ENCODE measurements at regions not wholly inside any gene's neighbourhood (a gene's known extent, or its start where the extent isn't known, plus 50 kb on each side); places are given as distances from the start of the nearest gene placed in this dataset.
"Not testable (repeated sequence)": the region's sequence is repeated elsewhere in the genome, so short reads cannot be mapped to it uniquely, and the experiment has no call there.

DNA sequence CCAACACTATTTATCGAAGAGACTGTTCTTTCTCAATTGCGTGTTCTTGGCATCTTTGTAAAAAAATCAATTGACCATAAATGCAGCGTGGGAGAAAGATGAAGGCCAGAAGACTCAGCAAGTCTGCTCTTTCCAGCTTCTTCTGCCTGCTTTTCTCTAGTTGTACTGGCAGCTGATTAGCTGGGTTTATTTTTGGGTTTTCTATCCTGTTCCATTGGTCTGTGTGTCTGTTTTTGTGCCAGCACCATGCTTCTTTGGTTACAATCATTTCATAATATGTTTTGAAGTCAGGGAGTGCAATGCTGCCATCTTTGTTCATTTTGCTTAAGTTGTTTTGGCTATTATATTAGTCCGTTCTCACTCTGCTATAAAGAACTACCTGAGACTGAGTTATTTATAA, 201.8 kb upstream of the B3GALT2 start:
- Mint-ChIP-seq H3K27ac (no peak overlapping the region), H3K36me3 (ENCODE audit: low read depth) (no peaks in the 10 kb centered on the region), H3K9me3 (no peaks in the 10 kb centered on the region), H3K4me1 (ENCODE audit: low read depth) (no peaks in the 10 kb centered on the region), H3K4me3 (no peak overlapping the region), H3K27me3 (ENCODE audit: insufficient read depth) (peaks cover 2% of the 10 kb centered on the region; the same call in 1 of the 2 replicates)
- no peak for DNase-seq
- TF ChIP-seq, protein P1, sequence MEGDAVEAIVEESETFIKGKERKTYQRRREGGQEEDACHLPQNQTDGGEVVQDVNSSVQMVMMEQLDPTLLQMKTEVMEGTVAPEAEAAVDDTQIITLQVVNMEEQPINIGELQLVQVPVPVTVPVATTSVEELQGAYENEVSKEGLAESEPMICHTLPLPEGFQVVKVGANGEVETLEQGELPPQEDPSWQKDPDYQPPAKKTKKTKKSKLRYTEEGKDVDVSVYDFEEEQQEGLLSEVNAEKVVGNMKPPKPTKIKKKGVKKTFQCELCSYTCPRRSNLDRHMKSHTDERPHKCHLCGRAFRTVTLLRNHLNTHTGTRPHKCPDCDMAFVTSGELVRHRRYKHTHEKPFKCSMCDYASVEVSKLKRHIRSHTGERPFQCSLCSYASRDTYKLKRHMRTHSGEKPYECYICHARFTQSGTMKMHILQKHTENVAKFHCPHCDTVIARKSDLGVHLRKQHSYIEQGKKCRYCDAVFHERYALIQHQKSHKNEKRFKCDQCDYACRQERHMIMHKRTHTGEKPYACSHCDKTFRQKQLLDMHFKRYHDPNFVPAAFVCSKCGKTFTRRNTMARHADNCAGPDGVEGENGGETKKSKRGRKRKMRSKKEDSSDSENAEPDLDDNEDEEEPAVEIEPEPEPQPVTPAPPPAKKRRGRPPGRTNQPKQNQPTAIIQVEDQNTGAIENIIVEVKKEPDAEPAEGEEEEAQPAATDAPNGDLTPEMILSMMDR (IDR thresholded peaks at IDR 0.05) = no peak

DNA sequence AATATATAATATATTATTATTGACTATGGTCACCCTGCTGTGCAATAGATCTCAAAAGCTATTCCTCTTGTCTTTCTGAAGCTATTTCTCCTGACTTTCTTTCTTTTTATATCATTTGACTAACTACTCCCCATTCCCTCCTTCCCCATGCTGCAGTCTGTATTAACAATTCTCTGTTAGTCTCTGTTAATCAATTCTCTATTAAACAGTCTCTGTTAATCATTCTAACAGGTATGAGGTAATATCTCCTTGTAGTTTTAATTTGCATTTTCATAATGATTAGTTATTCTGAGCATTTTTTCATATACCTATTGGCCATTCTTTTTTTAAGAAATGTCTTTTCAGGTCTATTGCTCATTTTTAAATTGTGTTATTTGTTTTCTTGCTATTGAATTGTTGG, 201.0 kb upstream of the B3GALT2 start:
- no peak for DNase-seq

GRCh38 chr1:193378451-193378850, 192.0 kb upstream of the B3GALT2 start:
- H3K27me3 Mint-ChIP-seq (ENCODE audit: insufficient read depth); H3K4me3 Mint-ChIP-seq; H3K36me3 Mint-ChIP-seq (ENCODE audit: low read depth); H3K9me3 Mint-ChIP-seq; DNase-seq; H3K4me1 Mint-ChIP-seq (ENCODE audit: low read depth); H3K27ac Mint-ChIP-seq: not testable (repeated sequence)

More for the DNA sequence above, 201.0 kb upstream of the B3GALT2 start:
- Mint-ChIP-seq H3K27me3 (ENCODE audit: insufficient read depth) (peaks cover 2% of the 10 kb centered on the region; the same call in 1 of the 2 replicates), H3K9me3 (no peaks in the 10 kb centered on the region), H3K4me1 (ENCODE audit: low read depth) (no peaks in the 10 kb centered on the region), H3K36me3 (ENCODE audit: low read depth) (no peaks in the 10 kb centered on the region), H3K27ac (no peak overlapping the region), H3K4me3 (no peak overlapping the region)
- TF ChIP-seq, protein P1 (IDR thresholded peaks at IDR 0.05) = no peak

DNA sequence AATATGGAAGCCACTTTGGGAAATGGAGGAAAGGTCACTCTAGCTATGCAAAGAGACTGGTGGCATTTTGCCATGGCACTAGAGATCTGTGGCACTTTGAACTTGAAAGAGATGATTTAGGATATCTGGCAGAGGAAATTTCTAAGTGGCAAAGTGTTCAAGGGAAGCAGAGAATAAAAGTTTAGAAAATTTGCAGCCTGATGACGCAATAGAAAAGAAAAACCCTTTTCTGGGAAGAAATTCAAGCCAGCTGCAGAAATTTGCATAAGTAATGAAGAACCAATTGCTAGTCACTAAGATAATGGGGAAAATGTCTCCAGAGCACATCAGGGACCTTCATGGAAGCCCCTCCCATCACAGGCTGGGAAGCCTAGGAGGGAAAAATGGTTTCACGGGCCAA, 191.1 kb upstream of the B3GALT2 start:
- Mint-ChIP-seq H3K36me3 (ENCODE audit: low read depth) (no peaks in the 10 kb centered on the region), H3K4me1 (ENCODE audit: low read depth) (no peaks in the 10 kb centered on the region), H3K9me3 (no peaks in the 10 kb centered on the region), H3K27me3 (ENCODE audit: insufficient read depth) (peaks cover 2% of the 10 kb centered on the region; the same call in 1 of the 2 replicates), H3K4me3 (no peak overlapping the region), H3K27ac (no peak overlapping the region)
- TF ChIP-seq, protein P1 (IDR thresholded peaks at IDR 0.05) = no peak
- DNase-seq = no peak

DNA sequence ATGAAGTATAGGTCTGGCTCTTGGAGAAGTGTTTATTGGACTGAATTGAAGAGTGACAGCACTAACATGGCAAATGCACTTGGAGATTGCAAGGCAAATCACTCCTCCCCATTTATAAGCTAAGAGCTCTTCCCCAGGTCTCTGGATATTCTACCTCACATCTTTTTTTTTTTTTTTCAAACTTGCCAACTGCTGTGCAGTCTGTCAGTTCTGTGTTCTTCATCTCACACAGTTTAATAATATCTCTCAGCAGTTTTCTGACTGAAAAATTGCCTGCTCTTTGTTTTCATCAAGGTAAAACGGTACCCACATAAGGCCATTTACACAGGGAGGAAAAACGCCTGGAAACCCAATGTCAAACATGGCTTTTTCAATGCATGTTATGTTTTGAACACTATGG, 186.1 kb upstream of the B3GALT2 start:
- H3K27me3 Mint-ChIP-seq (ENCODE audit: insufficient read depth) = 0 out of 2 replicates have a peak, but pooled peaks cover 2% of the 10 kb centered on the region
- H3K36me3 Mint-ChIP-seq (ENCODE audit: low read depth) = no peaks in the 10 kb centered on the region
- peaks cover 5% of the 10 kb centered on the region; the same call in 1 of the 2 replicates for H3K4me1 Mint-ChIP-seq (ENCODE audit: low read depth)
- TF ChIP-seq, protein P1 (IDR thresholded peaks at IDR 0.05) = no peak
- H3K4me3 Mint-ChIP-seq = no peak overlapping the region
- no peak overlapping the region for H3K27ac Mint-ChIP-seq
- no peak for DNase-seq
- H3K9me3 Mint-ChIP-seq = no peaks in the 10 kb centered on the region

GRCh38 chr1:193368302-193368701, 181.9 kb upstream of the B3GALT2 start:
- H3K4me1 Mint-ChIP-seq (ENCODE audit: low read depth) = peaks cover 5% of the 10 kb centered on the region; the same call in 1 of the 2 replicates
- H3K36me3 Mint-ChIP-seq (ENCODE audit: low read depth) = no peaks in the 10 kb centered on the region
- no peaks in the 10 kb centered on the region for H3K9me3 Mint-ChIP-seq
- no peak for DNase-seq
- H3K27me3 Mint-ChIP-seq (ENCODE audit: insufficient read depth) = 0 out of 2 replicates have a peak, but pooled peaks cover 2% of the 10 kb centered on the region
- H3K4me3 Mint-ChIP-seq = peak overlapping the region; percentile 51; the same call in 1 of the 2 replicates
- H3K27ac Mint-ChIP-seq = peak overlapping the region; percentile 26; the same call in 1 of the 2 replicates
- TF ChIP-seq, protein P1 (IDR thresholded peaks at IDR 0.05) = no peak
